Parathyroid adenoma (tissue), 2 donors: ENCODE measurements at regions not wholly inside any gene's neighbourhood (a gene's known extent, or its start where the extent isn't known, plus 50 kb on each side); places are given as distances from the start of the nearest gene placed in this dataset.

Source experiments
- H2AFZ ChIP-seq: fragments of 300-600 bp; sonication (generic); one replicate; pipeline ENCODE4 v1.7.0; 2017; ENCODE audit warnings: antibody characterized with exemption, mild to moderate bottlenecking
- H3K27ac ChIP-seq: fragments of 300-600 bp; sonication (generic); one replicate; pipeline ENCODE4 v1.7.0; 2017
- H3K27me3 ChIP-seq: fragments of 300-600 bp; sonication (generic); one replicate; pipeline ENCODE4 v1.7.0; 2017; ENCODE audit warnings: low read length; ENCODE audit not compliant: control insufficient read depth, insufficient read depth
- H3K36me3 ChIP-seq: fragments of 300-600 bp; sonication (generic); one replicate; pipeline ENCODE4 v1.7.0; 2017; ENCODE audit warnings: low read length; ENCODE audit not compliant: control insufficient read depth, insufficient read depth
- H3K4me1 ChIP-seq: fragments of 300-600 bp; sonication (generic); one replicate; pipeline ENCODE4 v1.7.0; 2017; ENCODE audit warnings: control low read depth
- H3K4me2 ChIP-seq: fragments of 300-600 bp; sonication (generic); one replicate; pipeline ENCODE4 v1.7.0; 2017; ENCODE audit warnings: low read length
- H3K4me3 ChIP-seq: fragments of 300-600 bp; sonication (generic); one replicate; pipeline ENCODE4 v1.7.0; 2017; ENCODE audit warnings: low read depth, low read length
- H3K79me2 ChIP-seq: fragments of 300-600 bp; sonication (generic); one replicate; pipeline ENCODE4 v1.7.0; 2017; ENCODE audit warnings: control low read depth
- H3K9ac ChIP-seq: fragments of 300-600 bp; sonication (generic); one replicate; pipeline ENCODE4 v1.7.0; 2017; ENCODE audit warnings: mild to moderate bottlenecking
- H3K9me3 ChIP-seq: fragments of 300-600 bp; sonication (generic); one replicate; pipeline ENCODE4 v1.7.0; 2017; ENCODE audit warnings: low read length; ENCODE audit not compliant: control insufficient read depth
- TF ChIP-seq, protein P1 (sequence below): fragments of 300-600 bp; sonication (generic); IDR thresholded peaks from one replicate; pipeline ENCODE4 v1.7.0; 2017; ENCODE audit warnings: antibody characterized with exemption, mild to moderate bottlenecking
- donor health status: primary hyperparathyroidism.

DNA sequence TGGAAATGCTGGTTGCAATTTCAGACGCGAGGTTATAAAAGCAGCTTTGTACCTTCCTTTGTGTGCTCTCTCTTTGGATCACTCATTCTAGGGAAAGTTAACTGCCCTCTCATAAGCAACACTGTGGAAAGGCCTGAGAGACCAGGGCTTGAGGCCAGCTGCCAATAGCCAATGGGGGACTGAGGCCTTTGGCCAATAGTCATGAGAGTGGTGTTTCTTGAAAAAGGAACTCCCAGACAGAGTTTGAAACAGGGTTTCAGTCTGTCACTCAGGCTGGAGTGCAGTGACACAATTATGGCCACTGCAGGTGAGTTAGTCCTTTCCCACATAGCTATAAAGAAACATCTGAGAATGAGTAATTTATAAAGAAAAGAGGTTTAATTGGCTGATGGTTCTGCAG lies 524.7 kb upstream of the SMIM31 start:
- H3K36me3 ChIP-seq: no peaks in the 10 kb centered on the region
- no peak overlapping the region for H3K27ac ChIP-seq
- H3K4me3 ChIP-seq: no peak overlapping the region
- H3K4me1 ChIP-seq: no peaks in the 10 kb centered on the region
- H3K9ac ChIP-seq: no peak overlapping the region
- H3K27me3 ChIP-seq: no peaks in the 10 kb centered on the region
- TF ChIP-seq, protein P1, sequence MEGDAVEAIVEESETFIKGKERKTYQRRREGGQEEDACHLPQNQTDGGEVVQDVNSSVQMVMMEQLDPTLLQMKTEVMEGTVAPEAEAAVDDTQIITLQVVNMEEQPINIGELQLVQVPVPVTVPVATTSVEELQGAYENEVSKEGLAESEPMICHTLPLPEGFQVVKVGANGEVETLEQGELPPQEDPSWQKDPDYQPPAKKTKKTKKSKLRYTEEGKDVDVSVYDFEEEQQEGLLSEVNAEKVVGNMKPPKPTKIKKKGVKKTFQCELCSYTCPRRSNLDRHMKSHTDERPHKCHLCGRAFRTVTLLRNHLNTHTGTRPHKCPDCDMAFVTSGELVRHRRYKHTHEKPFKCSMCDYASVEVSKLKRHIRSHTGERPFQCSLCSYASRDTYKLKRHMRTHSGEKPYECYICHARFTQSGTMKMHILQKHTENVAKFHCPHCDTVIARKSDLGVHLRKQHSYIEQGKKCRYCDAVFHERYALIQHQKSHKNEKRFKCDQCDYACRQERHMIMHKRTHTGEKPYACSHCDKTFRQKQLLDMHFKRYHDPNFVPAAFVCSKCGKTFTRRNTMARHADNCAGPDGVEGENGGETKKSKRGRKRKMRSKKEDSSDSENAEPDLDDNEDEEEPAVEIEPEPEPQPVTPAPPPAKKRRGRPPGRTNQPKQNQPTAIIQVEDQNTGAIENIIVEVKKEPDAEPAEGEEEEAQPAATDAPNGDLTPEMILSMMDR: no peak
- H3K79me2 ChIP-seq: no peaks in the 10 kb centered on the region
- H2AFZ ChIP-seq: no peak overlapping the region
- no peak overlapping the region for H3K4me2 ChIP-seq
- no peaks in the 10 kb centered on the region for H3K9me3 ChIP-seq

DNA sequence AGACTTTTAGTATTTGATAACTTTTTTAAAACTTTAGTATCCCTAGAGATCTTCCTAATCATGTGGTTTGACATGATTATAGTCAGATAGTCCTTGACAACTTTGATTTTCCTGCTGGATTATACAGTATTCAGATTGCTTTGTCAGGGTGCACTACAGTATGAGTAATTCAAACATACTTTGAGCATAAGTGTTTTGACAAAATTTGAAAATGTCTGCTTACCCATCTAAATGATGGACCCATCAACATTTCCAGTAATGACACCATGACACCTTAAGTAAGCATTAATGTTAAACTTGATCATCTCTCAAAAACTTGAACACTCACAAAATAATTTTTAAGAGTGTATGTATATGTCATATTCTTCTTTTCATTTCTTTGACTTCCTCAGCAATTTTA lies 514.5 kb upstream of the SMIM31 start:
- Histone ChIP-seq H3K9ac (no peak overlapping the region), H3K36me3 (no peaks in the 10 kb centered on the region), H3K4me1 (no peaks in the 10 kb centered on the region), H3K9me3 (no peaks in the 10 kb centered on the region), H2AFZ (no peak overlapping the region), H3K4me2 (no peak overlapping the region), H3K27me3 (no peaks in the 10 kb centered on the region), H3K27ac (no peak overlapping the region), H3K79me2 (no peaks in the 10 kb centered on the region), H3K4me3 (no peak overlapping the region)
- TF ChIP-seq, protein P1: no peak

DNA sequence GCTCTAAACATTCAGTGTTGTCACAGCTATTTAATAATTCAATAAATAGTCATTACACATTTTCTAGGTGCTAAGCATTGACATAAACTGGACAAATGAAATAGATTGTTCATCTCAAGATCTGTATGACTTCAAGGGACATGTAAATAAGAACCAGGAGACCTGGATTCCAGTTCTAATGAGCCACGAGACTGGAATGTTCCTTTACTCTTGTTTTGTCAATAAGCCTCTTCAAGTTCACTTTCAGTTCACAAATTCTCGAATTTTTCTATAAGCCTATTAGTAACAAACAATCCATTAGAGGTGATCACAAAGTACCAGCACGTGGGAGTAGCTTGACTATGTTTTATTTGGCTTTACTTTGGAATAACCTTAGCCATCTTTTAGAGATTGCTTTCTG lies 514.0 kb upstream of the SMIM31 start:
- H3K4me1 ChIP-seq: no peaks in the 10 kb centered on the region
- no peak overlapping the region for H3K27ac ChIP-seq
- H3K79me2 ChIP-seq: no peaks in the 10 kb centered on the region
- H3K4me3 ChIP-seq: no peak overlapping the region
- no peaks in the 10 kb centered on the region for H3K9me3 ChIP-seq
- H3K9ac ChIP-seq: no peak overlapping the region
- no peaks in the 10 kb centered on the region for H3K27me3 ChIP-seq
- TF ChIP-seq, protein P1: no peak
- no peaks in the 10 kb centered on the region for H3K36me3 ChIP-seq
- no peak overlapping the region for H3K4me2 ChIP-seq
- no peak overlapping the region for H2AFZ ChIP-seq

DNA sequence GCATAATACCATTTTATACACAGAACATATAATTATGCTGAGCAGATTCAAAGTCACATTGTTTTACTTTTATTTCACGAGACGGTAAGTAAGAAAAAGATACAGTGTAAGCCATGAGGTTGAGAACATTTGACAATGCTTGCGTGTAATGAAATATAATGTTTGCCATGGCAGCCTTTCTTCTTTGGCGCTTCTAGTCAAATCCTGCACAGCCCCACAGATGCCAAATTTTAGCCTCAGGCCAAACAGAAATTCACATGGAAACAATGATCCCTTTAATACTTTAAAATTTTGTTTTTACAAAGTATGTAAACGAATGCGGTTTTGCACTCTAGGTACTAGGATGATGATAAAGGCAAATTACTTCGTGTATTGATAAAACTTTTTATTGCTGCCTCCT lies 502.7 kb upstream of the SMIM31 start:
- H3K27ac ChIP-seq: no peak overlapping the region
- H3K27me3 ChIP-seq: no peaks in the 10 kb centered on the region
- H3K9ac ChIP-seq: no peak overlapping the region
- no peak overlapping the region for H3K4me3 ChIP-seq
- no peaks in the 10 kb centered on the region for H3K36me3 ChIP-seq
- no peaks in the 10 kb centered on the region for H3K79me2 ChIP-seq
- no peak overlapping the region for H2AFZ ChIP-seq
- no peaks in the 10 kb centered on the region for H3K4me1 ChIP-seq
- TF ChIP-seq, protein P1: no peak
- H3K4me2 ChIP-seq: no peak overlapping the region
- no peaks in the 10 kb centered on the region for H3K9me3 ChIP-seq

DNA sequence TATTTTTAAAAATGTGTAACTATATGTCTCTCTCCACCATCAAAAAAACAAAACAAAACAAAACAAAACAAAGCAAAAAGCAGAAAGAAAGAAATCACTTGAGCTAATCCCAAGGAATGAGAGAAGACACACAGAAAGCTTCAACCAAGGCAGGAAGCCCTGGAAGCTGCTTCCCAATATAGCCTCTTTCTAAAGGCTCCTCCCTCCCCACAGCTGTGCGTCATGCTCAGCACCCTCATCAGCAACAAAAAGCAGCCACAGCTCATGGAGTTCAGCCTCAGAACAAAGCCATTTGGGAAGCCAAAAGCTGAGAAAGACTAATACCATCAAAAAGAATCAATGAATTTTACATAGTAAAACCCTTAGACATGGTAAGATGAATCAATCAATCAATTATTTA lies 501.6 kb upstream of the SMIM31 start:
- Histone ChIP-seq H3K4me1 (no peaks in the 10 kb centered on the region), H3K4me2 (no peak overlapping the region), H3K27ac (no peak overlapping the region), H3K9me3 (no peaks in the 10 kb centered on the region), H3K4me3 (no peak overlapping the region), H3K79me2 (no peaks in the 10 kb centered on the region), H3K27me3 (no peaks in the 10 kb centered on the region), H2AFZ (no peak overlapping the region), H3K9ac (no peak overlapping the region), H3K36me3 (no peaks in the 10 kb centered on the region)
- TF ChIP-seq, protein P1: no peak
